HEK293 (cell line): ENCODE measurements at regions not wholly inside any gene's neighbourhood (a gene's known extent, or its start where the extent isn't known, plus 50 kb on each side); places are given as distances from the start of the nearest gene placed in this dataset.

Experiments used
- CTCF ChIP-seq: fragments of 450-650 bp; formaldehyde crosslinking; IDR thresholded peaks from 2 replicates; pipeline ENCODE4 v1.5.1; 2016; ENCODE audit warnings: missing biosample characterization, missing genetic modification characterization
- ZNF660 ChIP-seq: fragments of 450-650 bp; IDR thresholded peaks from 2 replicates; pipeline ENCODE4 v1.5.1; 2018; ENCODE audit warnings: missing biosample characterization, mild to moderate bottlenecking, missing genetic modification characterization
- ZNF776 ChIP-seq: fragments of 450-650 bp; formaldehyde crosslinking; IDR thresholded peaks from 2 replicates; pipeline ENCODE4 v1.5.0; 2017; ENCODE audit warnings: missing biosample characterization, missing genetic modification characterization, borderline replicate concordance

- TF ChIP-seq ZNF776 (tag by site-specific recombination) (no peak), CTCF (tag by site-specific recombination) (no peak), ZNF660 (tag by site-specific recombination) (no peak)
These were observed 221.3 kb downstream of the DIO2 start for GRCh38 chr14:79989990-79990389.
